ENCODE measurements at regions not wholly inside any gene's neighbourhood (a gene's known extent, or its start where the extent isn't known, plus 50 kb on each side); places are given as distances from the start of the nearest gene placed in this dataset.

DNA sequence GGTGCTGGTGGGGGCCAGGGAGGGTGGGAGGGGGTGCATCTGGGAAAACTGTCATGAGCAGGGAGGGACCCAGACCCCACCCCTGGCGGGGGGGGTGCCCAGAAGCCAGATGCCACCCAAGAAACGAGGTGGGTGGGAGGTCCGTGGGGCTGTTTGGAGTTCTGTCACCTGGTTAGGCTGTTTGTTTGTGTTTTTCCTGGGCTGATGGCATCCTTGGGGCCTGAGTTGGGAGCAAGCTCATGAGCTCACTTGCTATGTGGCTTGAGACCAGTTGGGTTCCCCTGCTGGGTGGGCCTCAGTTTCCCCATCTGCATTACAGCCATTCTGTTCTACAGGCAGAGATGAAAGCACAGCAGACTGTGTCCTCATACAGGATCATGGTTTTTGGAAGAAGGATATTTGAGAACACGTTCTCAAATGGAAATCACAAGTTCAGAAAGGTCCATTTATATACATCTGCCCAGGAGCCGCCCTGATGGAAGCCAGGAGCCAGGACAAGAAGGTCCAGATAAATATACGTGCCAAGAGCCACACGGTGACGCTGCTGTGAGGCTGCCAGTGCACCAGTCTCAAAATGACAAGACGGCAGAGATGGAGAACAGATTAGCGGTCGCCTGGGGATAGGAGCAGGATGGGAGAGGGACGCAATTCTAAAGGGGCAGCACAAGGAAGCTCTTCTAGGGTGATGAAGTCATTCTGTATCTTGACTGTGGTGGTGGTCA, 312.9 kb downstream of the MN1 start:
- Histone ChIP-seq H3K4me1 (ENCODE audit: control insufficient read depth, insufficient read depth, low read length) (peaks cover 3% of the 10 kb centered on the region), H3K27ac (ENCODE audit: low read length) (no peak overlapping the region), H3K27me3 (ENCODE audit: control insufficient read depth in 1 of 2, insufficient read depth in 2 of 2, low read length in 2 of 2) (peaks cover 0 to 2% of the 10 kb centered on the region in 2 donors), H3K9ac (ENCODE audit: low read length in 2 of 2) (no peak overlapping the region), H3K4me3 (ENCODE audit: low read length in 2 of 2) (no peak overlapping the region), H3K36me3 (ENCODE audit: control insufficient read depth in 2 of 2, insufficient read depth in 2 of 2, low read length in 2 of 2) (no peaks in the 10 kb centered on the region), H3K9me3 (ENCODE audit: control insufficient read depth in 2 of 2, low read length in 2 of 2) (peaks cover 0 to 2% of the 10 kb centered on the region in 2 donors)

- H3K9me3 ChIP-seq (ENCODE audit: control insufficient read depth in 2 of 2, low read length in 2 of 2): peaks cover 0 to 2% of the 10 kb centered on the region in 2 donors
- no peak overlapping the region for H3K4me3 ChIP-seq (ENCODE audit: low read length in 2 of 2)
- H3K4me1 ChIP-seq (ENCODE audit: control insufficient read depth, insufficient read depth, low read length): peaks cover 3% of the 10 kb centered on the region
- no peaks in the 10 kb centered on the region for H3K36me3 ChIP-seq (ENCODE audit: control insufficient read depth in 2 of 2, insufficient read depth in 2 of 2, low read length in 2 of 2)
- peaks cover 0 to 2% of the 10 kb centered on the region in 2 donors for H3K27me3 ChIP-seq (ENCODE audit: control insufficient read depth in 1 of 2, insufficient read depth in 2 of 2, low read length in 2 of 2)
- H3K27ac ChIP-seq (ENCODE audit: low read length): no peak overlapping the region
- no peak overlapping the region for H3K9ac ChIP-seq (ENCODE audit: low read length in 2 of 2)
These were observed 312.3 kb downstream of the MN1 start for GRCh38 chr22:27489178-27489675.

DNA sequence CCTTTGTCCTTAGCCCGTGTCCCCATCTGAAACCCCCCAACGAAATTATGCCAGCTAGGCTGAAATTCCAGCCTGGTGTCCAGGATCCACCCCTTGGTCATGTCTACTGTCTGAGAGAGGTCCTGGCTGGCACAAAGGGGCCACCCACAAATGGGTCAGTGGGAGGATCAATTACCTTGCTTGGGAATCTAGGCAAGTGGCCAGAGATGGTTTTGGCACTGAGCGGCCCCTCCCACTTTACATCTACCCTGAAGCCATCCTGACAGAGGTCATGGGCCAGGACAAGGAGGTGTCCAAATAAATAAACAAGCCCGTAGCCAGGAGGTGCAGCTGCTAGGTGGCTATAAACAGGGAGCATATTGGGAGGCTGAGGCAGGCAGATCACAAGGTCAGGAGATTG, 311.5 kb downstream of the MN1 start:
- H3K36me3 ChIP-seq (ENCODE audit: control insufficient read depth in 2 of 2, insufficient read depth in 2 of 2, low read length in 2 of 2): no peaks in the 10 kb centered on the region
- peaks cover 0 to 2% of the 10 kb centered on the region in 2 donors for H3K9me3 ChIP-seq (ENCODE audit: control insufficient read depth in 2 of 2, low read length in 2 of 2)
- peaks cover 3% of the 10 kb centered on the region for H3K4me1 ChIP-seq (ENCODE audit: control insufficient read depth, insufficient read depth, low read length)
- peaks cover 0 to 2% of the 10 kb centered on the region in 2 donors for H3K27me3 ChIP-seq (ENCODE audit: control insufficient read depth in 1 of 2, insufficient read depth in 2 of 2, low read length in 2 of 2)
- H3K27ac ChIP-seq (ENCODE audit: low read length): no peak overlapping the region
- no peak overlapping the region for H3K9ac ChIP-seq (ENCODE audit: low read length in 2 of 2)
- no peak overlapping the region for H3K4me3 ChIP-seq (ENCODE audit: low read length in 2 of 2)

GRCh38 chr22:27491888-27492287, 309.7 kb downstream of the MN1 start:
- Histone ChIP-seq H3K27me3 (ENCODE audit: control insufficient read depth in 1 of 2, insufficient read depth in 2 of 2, low read length in 2 of 2) (peaks cover 0 to 2% of the 10 kb centered on the region in 2 donors), H3K9me3 (ENCODE audit: control insufficient read depth in 2 of 2, low read length in 2 of 2) (peaks cover 0 to 2% of the 10 kb centered on the region in 2 donors), H3K9ac (ENCODE audit: low read length in 2 of 2) (no peak overlapping the region), H3K4me1 (ENCODE audit: control insufficient read depth, insufficient read depth, low read length) (peaks cover 3% of the 10 kb centered on the region), H3K36me3 (ENCODE audit: control insufficient read depth in 2 of 2, insufficient read depth in 2 of 2, low read length in 2 of 2) (no peaks in the 10 kb centered on the region), H3K27ac (ENCODE audit: low read length) (no peak overlapping the region), H3K4me3 (ENCODE audit: low read length in 2 of 2) (no peak overlapping the region)

DNA sequence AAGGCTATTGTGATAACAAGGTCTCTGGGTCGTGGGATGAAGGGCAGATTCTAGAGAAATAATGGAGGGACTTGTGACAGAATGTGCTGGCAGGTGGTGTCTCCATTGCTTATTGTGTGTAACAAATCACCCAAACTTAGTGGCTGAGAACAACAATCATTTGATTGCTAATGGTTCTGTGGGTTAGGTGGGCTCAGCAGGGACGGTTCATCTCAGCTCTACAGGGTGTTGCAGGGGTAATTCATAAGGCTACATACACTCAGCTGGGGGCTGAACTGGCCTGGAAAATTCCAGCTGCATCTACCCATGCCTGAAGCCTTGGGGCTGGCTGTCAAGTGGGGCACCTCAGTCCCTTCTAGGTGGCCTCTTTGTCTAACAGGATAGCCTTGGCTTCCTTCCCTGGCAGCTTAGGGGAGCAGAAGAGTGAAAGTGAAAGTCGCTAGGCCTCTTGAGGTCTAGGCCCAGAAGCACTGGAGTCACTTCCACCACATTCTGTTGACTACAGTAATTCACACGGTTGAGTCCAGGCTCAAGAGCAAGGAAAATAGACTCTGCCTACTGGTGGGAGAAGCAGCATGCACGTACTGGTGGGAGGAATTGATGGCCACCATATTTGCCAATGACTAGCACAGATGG, 308.9 kb downstream of the MN1 start:
- H3K9me3 ChIP-seq (ENCODE audit: control insufficient read depth in 2 of 2, low read length in 2 of 2): peaks cover 0 to 2% of the 10 kb centered on the region in 2 donors
- no peak overlapping the region for H3K27ac ChIP-seq (ENCODE audit: low read length)
- H3K4me1 ChIP-seq (ENCODE audit: control insufficient read depth, insufficient read depth, low read length): peaks cover 3% of the 10 kb centered on the region
- peaks cover 0 to 2% of the 10 kb centered on the region in 2 donors for H3K27me3 ChIP-seq (ENCODE audit: control insufficient read depth in 1 of 2, insufficient read depth in 2 of 2, low read length in 2 of 2)
- H3K9ac ChIP-seq (ENCODE audit: low read length in 2 of 2): no peak overlapping the region
- H3K4me3 ChIP-seq (ENCODE audit: low read length in 2 of 2): no peak overlapping the region
- no peaks in the 10 kb centered on the region for H3K36me3 ChIP-seq (ENCODE audit: control insufficient read depth in 2 of 2, insufficient read depth in 2 of 2, low read length in 2 of 2)

DNA sequence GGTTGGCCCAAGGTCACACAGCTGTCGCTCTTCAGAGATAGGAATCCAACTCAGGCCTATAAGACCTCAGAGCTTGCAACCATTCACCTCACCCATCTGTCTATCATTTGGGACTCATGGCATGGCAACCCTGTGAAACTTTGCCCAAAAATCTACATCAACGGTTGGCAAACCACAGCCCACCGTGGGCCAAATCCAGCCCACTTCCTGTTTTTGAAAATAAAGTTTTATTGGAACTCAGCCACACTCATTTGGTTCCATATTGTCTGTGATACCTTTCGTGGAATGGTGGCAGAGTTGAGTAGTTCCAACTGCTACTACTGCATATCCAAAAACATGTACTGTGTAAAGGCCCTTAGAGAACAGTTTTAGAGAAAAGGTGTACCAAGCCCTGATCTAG, 307.8 kb downstream of the MN1 start:
- no peak overlapping the region for H3K9ac ChIP-seq (ENCODE audit: low read length in 2 of 2)
- H3K36me3 ChIP-seq (ENCODE audit: control insufficient read depth in 2 of 2, insufficient read depth in 2 of 2, low read length in 2 of 2): no peaks in the 10 kb centered on the region
- H3K27me3 ChIP-seq (ENCODE audit: control insufficient read depth in 1 of 2, insufficient read depth in 2 of 2, low read length in 2 of 2): peaks cover 0 to 2% of the 10 kb centered on the region in 2 donors
- no peaks in the 10 kb centered on the region for H3K4me1 ChIP-seq (ENCODE audit: control insufficient read depth, insufficient read depth, low read length)
- no peak overlapping the region for H3K27ac ChIP-seq (ENCODE audit: low read length)
- peaks cover 0 to 2% of the 10 kb centered on the region in 2 donors for H3K9me3 ChIP-seq (ENCODE audit: control insufficient read depth in 2 of 2, low read length in 2 of 2)
- no peak overlapping the region for H3K4me3 ChIP-seq (ENCODE audit: low read length in 2 of 2)

DNA sequence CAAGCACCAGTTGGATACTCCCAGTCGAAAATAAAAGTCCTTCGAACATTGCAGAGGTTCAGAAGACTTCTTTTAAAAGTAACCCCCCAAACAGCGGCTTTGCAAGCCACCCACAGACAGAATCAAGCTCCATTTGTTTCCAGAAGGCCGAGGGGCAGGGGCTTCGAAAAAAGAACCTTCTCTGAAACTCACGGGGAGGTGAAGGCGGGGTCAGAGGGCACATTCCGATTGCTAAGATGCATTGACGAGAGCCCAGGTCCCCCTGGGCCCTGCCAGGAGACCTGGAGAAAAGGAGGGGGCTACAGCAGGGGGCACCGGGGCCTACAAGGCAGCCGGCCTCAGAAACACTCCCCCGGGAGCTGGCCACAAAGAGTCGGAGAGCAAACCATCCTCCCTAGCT, 306.8 kb downstream of the MN1 start:
- Histone ChIP-seq H3K4me1 (ENCODE audit: control insufficient read depth, insufficient read depth, low read length) (no peaks in the 10 kb centered on the region), H3K27me3 (ENCODE audit: control insufficient read depth in 1 of 2, insufficient read depth in 2 of 2, low read length in 2 of 2) (peaks cover 0 to 2% of the 10 kb centered on the region in 2 donors), H3K36me3 (ENCODE audit: control insufficient read depth in 2 of 2, insufficient read depth in 2 of 2, low read length in 2 of 2) (no peaks in the 10 kb centered on the region), H3K9ac (ENCODE audit: low read length in 2 of 2) (no peak overlapping the region), H3K27ac (ENCODE audit: low read length) (no peak overlapping the region), H3K4me3 (ENCODE audit: low read length in 2 of 2) (no peak overlapping the region), H3K9me3 (ENCODE audit: control insufficient read depth in 2 of 2, low read length in 2 of 2) (peaks cover 0 to 2% of the 10 kb centered on the region in 2 donors)

GRCh38 chr22:27495325-27495724, 306.2 kb downstream of the MN1 start:
- Histone ChIP-seq H3K27me3 (ENCODE audit: control insufficient read depth in 1 of 2, insufficient read depth in 2 of 2, low read length in 2 of 2) (peaks cover 0 to 2% of the 10 kb centered on the region in 2 donors), H3K9me3 (ENCODE audit: control insufficient read depth in 2 of 2, low read length in 2 of 2) (peaks cover 0 to 2% of the 10 kb centered on the region in 2 donors), H3K4me1 (ENCODE audit: control insufficient read depth, insufficient read depth, low read length) (no peaks in the 10 kb centered on the region), H3K36me3 (ENCODE audit: control insufficient read depth in 2 of 2, insufficient read depth in 2 of 2, low read length in 2 of 2) (no peaks in the 10 kb centered on the region), H3K9ac (ENCODE audit: low read length in 2 of 2) (no peak overlapping the region), H3K27ac (ENCODE audit: low read length) (no peak overlapping the region), H3K4me3 (ENCODE audit: low read length in 2 of 2) (no peak overlapping the region)

DNA sequence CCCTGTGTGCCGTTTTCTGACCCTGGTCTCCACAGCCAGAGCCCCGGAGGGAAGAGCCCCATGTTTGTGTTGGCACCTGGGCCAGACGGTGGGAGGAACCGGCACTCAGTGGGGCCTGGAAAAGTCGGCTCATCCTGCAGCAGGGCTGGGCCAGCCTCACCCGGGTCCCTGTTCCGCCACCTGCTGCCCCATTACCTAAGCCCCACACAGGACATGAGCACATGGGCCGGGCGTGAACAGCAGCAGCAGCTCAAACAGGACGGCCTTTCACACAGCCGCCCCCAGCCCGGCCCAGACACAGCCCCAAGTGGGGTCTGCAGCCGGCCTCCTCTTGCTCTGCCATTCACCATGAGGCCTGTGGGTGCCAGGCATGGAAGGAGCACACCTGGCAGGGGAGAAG, 302.4 kb downstream of the MN1 start:
- H3K27me3 ChIP-seq (ENCODE audit: control insufficient read depth in 1 of 2, insufficient read depth in 2 of 2, low read length in 2 of 2): no peaks in the 10 kb centered on the region
- H3K4me3 ChIP-seq (ENCODE audit: low read length in 2 of 2): no peak overlapping the region
- H3K27ac ChIP-seq (ENCODE audit: low read length): no peak overlapping the region
- H3K9ac ChIP-seq (ENCODE audit: low read length in 2 of 2): no peak overlapping the region
- H3K36me3 ChIP-seq (ENCODE audit: control insufficient read depth in 2 of 2, insufficient read depth in 2 of 2, low read length in 2 of 2): no peaks in the 10 kb centered on the region
- peaks cover 0 to 4% of the 10 kb centered on the region in 2 donors for H3K9me3 ChIP-seq (ENCODE audit: control insufficient read depth in 2 of 2, low read length in 2 of 2)
- no peaks in the 10 kb centered on the region for H3K4me1 ChIP-seq (ENCODE audit: control insufficient read depth, insufficient read depth, low read length)

- Histone ChIP-seq H3K4me3 (ENCODE audit: low read length in 2 of 2) (no peak overlapping the region), H3K27me3 (ENCODE audit: control insufficient read depth in 1 of 2, insufficient read depth in 2 of 2, low read length in 2 of 2) (no peaks in the 10 kb centered on the region), H3K9ac (ENCODE audit: low read length in 2 of 2) (no peak overlapping the region), H3K9me3 (ENCODE audit: control insufficient read depth in 2 of 2, low read length in 2 of 2) (peaks cover 0 to 4% of the 10 kb centered on the region in 2 donors), H3K4me1 (ENCODE audit: control insufficient read depth, insufficient read depth, low read length) (no peaks in the 10 kb centered on the region), H3K36me3 (ENCODE audit: control insufficient read depth in 2 of 2, insufficient read depth in 2 of 2, low read length in 2 of 2) (no peaks in the 10 kb centered on the region), H3K27ac (ENCODE audit: low read length) (no peak overlapping the region)
These were observed 300.2 kb downstream of the MN1 start for GRCh38 chr22:27501191-27501936.

All from stomach smooth muscle (tissue), 2 donors.